ENCODE measurements at regions not wholly inside any gene's neighbourhood (a gene's known extent, or its start where the extent isn't known, plus 50 kb on each side); places are given as distances from the start of the nearest gene placed in this dataset.

DNA sequence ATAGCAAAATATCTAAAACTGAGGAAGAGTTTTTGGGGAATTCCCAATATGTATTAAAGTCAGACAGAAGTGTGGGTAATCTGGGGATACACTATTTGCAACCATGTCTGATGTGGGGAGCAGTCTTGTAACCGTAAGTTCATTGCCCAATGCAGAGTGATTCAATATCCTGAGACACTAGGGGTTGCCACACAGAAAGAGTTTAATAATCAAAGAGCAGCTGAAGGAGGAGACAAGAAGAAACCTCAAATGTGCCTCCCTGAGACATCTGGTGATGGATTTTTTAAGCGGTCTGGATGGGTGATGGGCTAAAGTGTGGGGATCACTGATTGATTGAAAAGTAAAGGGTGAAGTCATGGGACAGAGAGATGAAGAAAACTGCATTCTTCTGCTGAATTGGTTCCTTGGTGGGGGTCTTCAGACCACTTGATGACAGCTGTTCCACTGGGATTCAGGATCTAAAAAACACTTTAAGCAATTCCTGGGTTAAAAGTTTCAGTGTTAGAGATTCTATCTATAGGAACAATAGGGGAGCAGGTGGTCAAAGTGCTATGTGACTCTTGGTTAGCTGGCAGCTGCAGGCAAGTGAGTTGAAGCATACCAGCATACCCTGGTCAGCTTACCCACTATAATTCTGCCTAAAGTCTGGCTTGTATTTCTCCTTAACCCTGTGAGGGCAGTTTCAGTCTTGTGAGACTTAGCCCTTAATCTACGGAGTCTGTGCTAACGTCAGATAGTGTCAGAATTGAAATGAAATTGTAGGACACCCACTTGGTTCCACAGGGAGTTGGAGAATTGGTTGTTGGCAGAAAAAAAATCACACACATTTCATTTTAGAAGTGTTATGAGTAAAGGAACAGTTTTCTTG, 425.9 kb upstream of the TGFBR2 start:
- H3K4me3 ChIP-seq, result no peak overlapping the region
- DNase-seq, result no peak
- TF ChIP-seq EP300 (IDR thresholded peaks at IDR 0.05) (no peak), POLR2AphosphoS5 (IDR thresholded peaks at IDR 0.05) (no peak), POLR2A (IDR thresholded peaks at IDR 0.05) (no peak)
- TF ChIP-seq, protein P1, sequence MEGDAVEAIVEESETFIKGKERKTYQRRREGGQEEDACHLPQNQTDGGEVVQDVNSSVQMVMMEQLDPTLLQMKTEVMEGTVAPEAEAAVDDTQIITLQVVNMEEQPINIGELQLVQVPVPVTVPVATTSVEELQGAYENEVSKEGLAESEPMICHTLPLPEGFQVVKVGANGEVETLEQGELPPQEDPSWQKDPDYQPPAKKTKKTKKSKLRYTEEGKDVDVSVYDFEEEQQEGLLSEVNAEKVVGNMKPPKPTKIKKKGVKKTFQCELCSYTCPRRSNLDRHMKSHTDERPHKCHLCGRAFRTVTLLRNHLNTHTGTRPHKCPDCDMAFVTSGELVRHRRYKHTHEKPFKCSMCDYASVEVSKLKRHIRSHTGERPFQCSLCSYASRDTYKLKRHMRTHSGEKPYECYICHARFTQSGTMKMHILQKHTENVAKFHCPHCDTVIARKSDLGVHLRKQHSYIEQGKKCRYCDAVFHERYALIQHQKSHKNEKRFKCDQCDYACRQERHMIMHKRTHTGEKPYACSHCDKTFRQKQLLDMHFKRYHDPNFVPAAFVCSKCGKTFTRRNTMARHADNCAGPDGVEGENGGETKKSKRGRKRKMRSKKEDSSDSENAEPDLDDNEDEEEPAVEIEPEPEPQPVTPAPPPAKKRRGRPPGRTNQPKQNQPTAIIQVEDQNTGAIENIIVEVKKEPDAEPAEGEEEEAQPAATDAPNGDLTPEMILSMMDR (IDR thresholded peaks at IDR 0.05), result no peak
- intact Hi-C loops (cut with DNase I), result no loop called here
- H3K27me3 ChIP-seq, result no peaks in the 10 kb centered on the region
- H3K9me3 ChIP-seq, result no peaks in the 10 kb centered on the region
- H3K36me3 ChIP-seq, result no peaks in the 10 kb centered on the region
- no peaks in the 10 kb centered on the region for H3K4me1 ChIP-seq
- no peak overlapping the region for H3K27ac ChIP-seq
- 86 to 87% methylated on average over 4 of the region's 4 CpGs for WGBS, 2 donors

DNA sequence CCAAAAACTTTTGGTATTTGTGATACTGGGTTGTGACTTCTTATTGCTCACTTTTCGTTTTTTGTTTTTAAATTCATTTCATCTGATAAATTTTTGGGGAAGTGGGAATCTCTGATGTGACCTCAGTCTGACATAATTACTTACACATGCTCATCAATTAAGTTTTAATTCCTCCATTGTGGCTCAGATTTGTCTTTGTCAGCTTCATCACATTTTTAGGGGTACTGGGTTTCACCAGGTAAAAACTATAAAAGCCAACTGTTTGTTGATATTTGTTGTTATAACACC, 425.3 kb upstream of the TGFBR2 start:
- Histone ChIP-seq H3K27ac (no peak overlapping the region), H3K4me1 (no peaks in the 10 kb centered on the region), H3K36me3 (no peaks in the 10 kb centered on the region), H3K27me3 (no peaks in the 10 kb centered on the region), H3K4me3 (no peak overlapping the region), H3K9me3 (no peaks in the 10 kb centered on the region)
- WGBS, 2 donors, result 67 to 84% methylated on average over 1 of the region's 1 CpG
- no peak for TF ChIP-seq EP300 (IDR thresholded peaks at IDR 0.05)
- no peak for TF ChIP-seq POLR2A (IDR thresholded peaks at IDR 0.05)
- TF ChIP-seq, protein P1 (IDR thresholded peaks at IDR 0.05), result no peak
- no peak for TF ChIP-seq POLR2AphosphoS5 (IDR thresholded peaks at IDR 0.05)
- DNase-seq, result no peak
- intact Hi-C loops (cut with DNase I), result no loop called here

DNA sequence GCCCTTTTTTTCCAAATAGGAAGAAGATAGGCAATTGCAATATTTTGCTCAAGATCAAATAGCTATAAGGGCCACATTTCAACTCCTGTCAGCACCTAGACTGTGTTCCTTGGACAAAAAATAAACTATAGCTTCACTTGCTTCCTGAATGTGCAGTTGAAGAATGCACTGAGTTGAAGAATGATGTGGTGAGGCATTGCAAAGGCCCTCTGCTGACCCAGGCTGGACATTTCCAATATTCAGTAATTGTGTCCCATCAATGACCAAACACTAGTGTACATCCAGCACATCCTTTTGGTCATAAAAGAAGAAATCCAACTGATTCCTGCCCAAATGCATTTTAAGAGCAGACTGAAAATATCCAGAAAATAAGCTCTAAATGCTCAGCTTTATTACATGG, 424.8 kb upstream of the TGFBR2 start:
- TF ChIP-seq, protein P1 (IDR thresholded peaks at IDR 0.05), result no peak
- no peak for TF ChIP-seq EP300 (IDR thresholded peaks at IDR 0.05)
- no peak for TF ChIP-seq POLR2A (IDR thresholded peaks at IDR 0.05)
- no peak for TF ChIP-seq POLR2AphosphoS5 (IDR thresholded peaks at IDR 0.05)
- intact Hi-C loops (cut with DNase I), result no loop called here
- Histone ChIP-seq H3K27me3 (no peaks in the 10 kb centered on the region), H3K4me1 (no peaks in the 10 kb centered on the region), H3K36me3 (no peaks in the 10 kb centered on the region), H3K27ac (no peak overlapping the region), H3K4me3 (no peak overlapping the region), H3K9me3 (no peaks in the 10 kb centered on the region)
- no peak for DNase-seq

DNA sequence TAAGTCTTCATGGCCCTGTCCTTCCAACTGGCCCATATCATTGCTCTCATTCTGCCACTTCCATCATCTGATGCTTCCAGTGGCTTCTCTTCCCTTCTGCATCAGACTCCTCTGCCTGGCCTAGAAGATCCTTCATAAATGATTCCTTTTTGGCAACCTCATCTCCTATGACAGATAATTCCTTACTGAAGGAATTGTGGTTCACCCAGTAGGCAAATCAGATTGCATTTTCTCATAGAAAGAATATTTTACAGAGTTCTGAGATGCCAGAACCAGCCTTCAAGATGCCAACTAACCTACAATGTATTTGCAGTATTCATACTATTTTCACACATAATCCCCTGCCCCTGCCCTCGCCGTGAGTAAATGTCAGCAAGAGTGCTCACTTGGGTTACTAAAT, 423.0 kb upstream of the TGFBR2 start:
- intact Hi-C loops (cut with DNase I), result no loop called here
- WGBS, 2 donors, result 94 to 95% methylated on average over 2 of the region's 2 CpGs

More for the DNA sequence above, 423.0 kb upstream of the TGFBR2 start:
- H3K4me3 ChIP-seq, result no peak overlapping the region
- no peaks in the 10 kb centered on the region for H3K4me1 ChIP-seq
- no peak overlapping the region for H3K27ac ChIP-seq
- no peaks in the 10 kb centered on the region for H3K27me3 ChIP-seq
- TF ChIP-seq, protein P1 (IDR thresholded peaks at IDR 0.05), result no peak
- TF ChIP-seq POLR2AphosphoS5 (IDR thresholded peaks at IDR 0.05) (no peak), EP300 (IDR thresholded peaks at IDR 0.05) (no peak), POLR2A (IDR thresholded peaks at IDR 0.05) (no peak)
- H3K9me3 ChIP-seq, result no peaks in the 10 kb centered on the region
- DNase-seq, result no peak
- H3K36me3 ChIP-seq, result no peaks in the 10 kb centered on the region

All from sigmoid colon (tissue), 6 donors.